Naive thymus-derived CD4-positive, alpha-beta T cell (primary cell): ENCODE measurements at regions not wholly inside any gene's neighbourhood (a gene's known extent, or its start where the extent isn't known, plus 50 kb on each side); places are given as distances from the start of the nearest gene placed in this dataset.
"Not testable (repeated sequence)": the region's sequence is repeated elsewhere in the genome, so short reads cannot be mapped to it uniquely, and the experiment has no call there.

Experiments used
- ATAC-seq: fragments of 150-1000 bp; cut with Tn5 transposase; 2 replicates; pipeline ENCODE4 v1.10.0; 2021; ENCODE audit warnings: mild to moderate bottlenecking, moderate library complexity
- CTCF ChIA-PET: fragments of 350-600 bp; sonication (Branson Sonifier 250); formaldehyde crosslinking; loops from one replicate; lab custom pipeline; 2021; ENCODE audit warnings: antibody characterized with exemption; lab: Charles Lee
- POLR2A ChIA-PET: fragments of 350-600 bp; sonication (Branson Sonifier 250); formaldehyde crosslinking; loops from one replicate; lab custom pipeline; 2021; ENCODE audit warnings: antibody characterized with exemption, inconsistent platforms; lab: Charles Lee
- DNase-seq, 9 donors: peaks; one replicate each; pipeline versions ENCODE4 v3.0.0 to v3.0.0-alpha.2; 2020 to 2022; ENCODE audit warnings: mixed read lengths in 1 of 9
- H3K27ac ChIP-seq: one replicate; pipeline ENCODE4 v1.7.0; 2013; ENCODE audit warnings: mild to moderate bottlenecking, low read depth, low read length, moderate library complexity
- H3K27me3 ChIP-seq, 2 donors: one replicate each; pipeline ENCODE4 v1.7.0; 2013; ENCODE audit warnings: low read length in 2 of 2, mild to moderate bottlenecking in 2 of 2, moderate library complexity in 2 of 2; ENCODE audit not compliant: control insufficient read depth in 2 of 2, insufficient read depth in 2 of 2
- H3K36me3 ChIP-seq, 3 experiments: 1 replicate in 2 of 3; 2 replicates in 1 of 3; pipeline ENCODE4 v1.7.0; 2013; ENCODE audit warnings: low read length in 3 of 3, mild to moderate bottlenecking in 3 of 3, moderate library complexity in 1 of 3; ENCODE audit not compliant: insufficient read depth in 3 of 3, control insufficient read depth in 2 of 3
- H3K4me1 ChIP-seq, 2 donors: one replicate each; pipeline ENCODE4 v1.7.0; 2013; ENCODE audit warnings: low read length in 2 of 2, mild to moderate bottlenecking in 2 of 2, moderate library complexity in 1 of 2; ENCODE audit not compliant: control insufficient read depth in 2 of 2, insufficient read depth in 2 of 2
- H3K4me3 ChIP-seq: 2 replicates; pipeline ENCODE4 v1.7.0; 2013; ENCODE audit warnings: mild to moderate bottlenecking, low read length
- H3K9me3 ChIP-seq, 3 experiments: 1 replicate in 2 of 3; 2 replicates in 1 of 3; pipeline ENCODE4 v1.7.0; 2013; ENCODE audit warnings: low read length in 3 of 3; ENCODE audit not compliant: control insufficient read depth in 2 of 3
- H3K27ac Mint-ChIP-seq, 9 donors: one replicate each; pipeline ENCODE4 v1.8.0; 2020 to 2022; ENCODE audit warnings: mixed read lengths in 9 of 9, mild to moderate bottlenecking in 8 of 9, moderate library complexity in 5 of 9, inconsistent platforms in 2 of 9
- H3K27me3 Mint-ChIP-seq, 5 donors: one replicate each; pipeline ENCODE4 v1.8.0; 2021 to 2022; ENCODE audit warnings: mixed read lengths in 5 of 5, mild to moderate bottlenecking in 1 of 5
- H3K36me3 Mint-ChIP-seq, 5 donors: one replicate each; pipeline ENCODE4 v1.8.0; 2020 to 2022; ENCODE audit warnings: mixed read lengths in 5 of 5, mild to moderate bottlenecking in 3 of 5, inconsistent platforms in 1 of 5
- H3K4me1 Mint-ChIP-seq, 7 donors: one replicate each; pipeline ENCODE4 v1.8.0; 2020 to 2022; ENCODE audit warnings: mixed read lengths in 7 of 7, mild to moderate bottlenecking in 3 of 7, inconsistent platforms in 1 of 7
- H3K4me3 Mint-ChIP-seq, 10 donors: one replicate each; pipeline ENCODE4 v1.8.0; 2020 to 2022; ENCODE audit warnings: mild to moderate bottlenecking in 10 of 10, mixed read lengths in 10 of 10, moderate library complexity in 6 of 10, inconsistent platforms in 2 of 10
- H3K9me3 Mint-ChIP-seq, 11 donors: one replicate each; pipeline ENCODE4 v1.8.0; 2020 to 2022; ENCODE audit warnings: mixed read lengths in 11 of 11, mild to moderate bottlenecking in 4 of 11, inconsistent platforms in 1 of 11, moderate library complexity in 1 of 11
- intact Hi-C, 2 donors: fragments of 100-400 bp; cut with micrococcal nuclease; formaldehyde crosslinking; loops; one replicate each; pipeline ENCODE4 v1.15.1; 2023

- no peak overlapping the region for H3K4me3 Mint-ChIP-seq
- intact Hi-C loops: loop anchor here in 1 of 2 donors (10.0 kb wide), 1 partner anchor 104 kb away; the partner anchor contains the start of gene GRK3
- Histone ChIP-seq H3K4me3 (no peak overlapping the region), H3K27ac (no peak overlapping the region), H3K36me3 (peaks cover 0 to 42% (median 11%) of the 10 kb centered on the region in 3 experiments), H3K9me3 (no peaks in the 10 kb centered on the region), H3K4me1 (no peaks in the 10 kb centered on the region), H3K27me3 (no peaks in the 10 kb centered on the region)
- ATAC-seq (no peak), DNase-seq (no peak)
- H3K4me1 Mint-ChIP-seq: peaks cover 0 to 18% (median 6%) of the 10 kb centered on the region in 7 donors
- H3K36me3 Mint-ChIP-seq: peaks cover 11 to 49% (median 25%) of the 10 kb centered on the region in 5 donors
- CTCF ChIA-PET: interaction anchor here (2.1 to 2.3 kb wide), 2 partner anchors 14 to 312 kb away, joined by 7 to 8 read pairs; no protein-coding TSS in a partner anchor
- POLR2A ChIA-PET: no interaction called here
- H3K27ac Mint-ChIP-seq: no peak overlapping the region
- no peaks in the 10 kb centered on the region for H3K27me3 Mint-ChIP-seq
- H3K9me3 Mint-ChIP-seq: peaks cover 0 to 2% (median 0%) of the 10 kb centered on the region in 11 donors
Measured at GRCh38 chr22:25461301-25461700, 103.2 kb upstream of the GRK3 start.

- not testable (repeated sequence) for H3K4me3 ChIP-seq, H3K27ac ChIP-seq, H3K4me3 Mint-ChIP-seq, H3K27me3 Mint-ChIP-seq, H3K27me3 ChIP-seq, H3K4me1 ChIP-seq, H3K9me3 Mint-ChIP-seq, H3K9me3 ChIP-seq
- POLR2A ChIA-PET: interaction anchor here (0.6 kb wide), 1 partner anchor 1153 kb away, joined by 5 read pairs; no protein-coding TSS in a partner anchor
- Mint-ChIP-seq H3K4me1 (peaks cover 0 to 16% (median 4%) of the 10 kb centered on the region in 7 donors), H3K27ac (peak overlapping the region in 5 of 9 donors; percentile 11 to 84 (median 28)), H3K36me3 (peaks cover 11 to 45% (median 23%) of the 10 kb centered on the region in 5 donors)
- CTCF ChIA-PET: interaction anchor here (0.6 to 2.3 kb wide), 9 partner anchors 15 to 869 kb away, joined by 3 to 15 read pairs (median 4); no protein-coding TSS in a partner anchor
- intact Hi-C loops: loop anchor here (1.0 to 10.0 kb wide), 4 partner anchors 102 to 316 kb away; partner anchors contain the start of gene GRK3 (in 1 of the 2)
- peak; percentile 97 for ATAC-seq
- H3K36me3 ChIP-seq: peaks cover 0 to 30% (median 11%) of the 10 kb centered on the region in 3 experiments
- peak; percentile 32 to 81 (median 65) for DNase-seq
Measured at GRCh38 chr22:25462474-25463346, 101.8 kb upstream of the GRK3 start.

- peaks cover 11 to 45% (median 23%) of the 10 kb centered on the region in 5 donors for H3K36me3 Mint-ChIP-seq
- peaks cover 0 to 30% (median 11%) of the 10 kb centered on the region in 3 experiments for H3K36me3 ChIP-seq
- not testable (repeated sequence) for H3K27ac ChIP-seq, ATAC-seq, H3K27ac Mint-ChIP-seq, H3K4me3 ChIP-seq, H3K9me3 Mint-ChIP-seq, H3K4me3 Mint-ChIP-seq, DNase-seq, H3K27me3 ChIP-seq, H3K9me3 ChIP-seq, H3K27me3 Mint-ChIP-seq, H3K4me1 ChIP-seq
- H3K4me1 Mint-ChIP-seq: peaks cover 0 to 16% (median 4%) of the 10 kb centered on the region in 7 donors
- intact Hi-C loops: loop anchor here in 1 of 2 donors (10.0 kb wide), 1 partner anchor 102 kb away; the partner anchor contains the start of gene GRK3
- ChIA-PET POLR2A (interaction anchor here (0.6 kb wide), 1 partner anchor 1153 kb away, joined by 5 read pairs; no protein-coding TSS in a partner anchor), CTCF (interaction anchor here (0.9 to 1.8 kb wide), 3 partner anchors 238 to 310 kb away, joined by 3 to 15 read pairs (median 4); no protein-coding TSS in a partner anchor)
Measured at GRCh38 chr22:25463347-25463628, 101.2 kb upstream of the GRK3 start.

GRCh38 chr22:25464326-25464725 lies 100.1 kb upstream of the GRK3 start:
- H3K27ac ChIP-seq, H3K9me3 Mint-ChIP-seq, H3K27me3 ChIP-seq, POLR2A ChIA-PET, H3K4me3 ChIP-seq, H3K27ac Mint-ChIP-seq, H3K9me3 ChIP-seq, H3K4me3 Mint-ChIP-seq, H3K4me1 ChIP-seq, DNase-seq, ATAC-seq, H3K27me3 Mint-ChIP-seq: not testable (repeated sequence)
- H3K4me1 Mint-ChIP-seq: peaks cover 0 to 16% (median 4%) of the 10 kb centered on the region in 7 donors
- intact Hi-C loops: loop anchor here in 1 of 2 donors (10.0 kb wide), 1 partner anchor 100 kb away; the partner anchor contains the start of gene GRK3
- peaks cover 11 to 34% (median 23%) of the 10 kb centered on the region in 5 donors for H3K36me3 Mint-ChIP-seq
- CTCF ChIA-PET: interaction anchor here (1.7 kb wide), 1 partner anchor 309 kb away, joined by 4 read pairs; no protein-coding TSS in a partner anchor
- peaks cover 0 to 21% (median 8%) of the 10 kb centered on the region in 3 experiments for H3K36me3 ChIP-seq

- CTCF ChIA-PET: no interaction called here
Measured at GRCh38 chr22:25465949-25466348, 98.5 kb upstream of the GRK3 start.

GRCh38 chr22:25472382-25472781 lies 92.1 kb upstream of the GRK3 start:
- CTCF ChIA-PET: no interaction called here
- no peaks in the 10 kb centered on the region for H3K36me3 ChIP-seq
- H3K4me1 ChIP-seq: no peaks in the 10 kb centered on the region
- no peaks in the 10 kb centered on the region for H3K27me3 ChIP-seq
- ATAC-seq (no peak), DNase-seq (no peak)
- H3K4me3 ChIP-seq: no peak overlapping the region
- no peak overlapping the region for H3K27ac ChIP-seq
- H3K36me3 Mint-ChIP-seq: peaks cover 3 to 27% (median 19%) of the 10 kb centered on the region in 5 donors
- intact Hi-C loops: no loop called here
- peaks cover 0 to 7% (median 0%) of the 10 kb centered on the region in 11 donors for H3K9me3 Mint-ChIP-seq
- peaks cover 0 to 9% (median 7%) of the 10 kb centered on the region in 7 donors for H3K4me1 Mint-ChIP-seq
- POLR2A ChIA-PET: no interaction called here
- peak overlapping the region in 1 of 9 donors; percentile 57 for H3K27ac Mint-ChIP-seq
- H3K4me3 Mint-ChIP-seq: no peak overlapping the region
- peaks cover 0 to 12% (median 0%) of the 10 kb centered on the region in 5 donors for H3K27me3 Mint-ChIP-seq
- no peaks in the 10 kb centered on the region for H3K9me3 ChIP-seq

More at GRCh38 chr22:25465949-25466348, 98.5 kb upstream of the GRK3 start:
- Mint-ChIP-seq H3K9me3 (peaks cover 0 to 2% (median 0%) of the 10 kb centered on the region in 11 donors), H3K4me3 (no peak overlapping the region), H3K4me1 (peaks cover 0 to 16% (median 4%) of the 10 kb centered on the region in 7 donors), H3K36me3 (peaks cover 5 to 22% (median 13%) of the 10 kb centered on the region in 5 donors), H3K27ac (peak overlapping the region in 1 of 9 donors; percentile 24), H3K27me3 (no peaks in the 10 kb centered on the region)
- no peak for ATAC-seq
- DNase-seq: no peak
- POLR2A ChIA-PET: no interaction called here
- Histone ChIP-seq H3K27me3 (no peaks in the 10 kb centered on the region), H3K9me3 (no peaks in the 10 kb centered on the region), H3K4me3 (no peak overlapping the region), H3K27ac (no peak overlapping the region), H3K36me3 (peaks cover 0 to 5% (median 0%) of the 10 kb centered on the region in 3 experiments), H3K4me1 (no peaks in the 10 kb centered on the region)
- intact Hi-C loops: loop anchor here in 1 of 2 donors (10.0 kb wide), 1 partner anchor 99 kb away; the partner anchor contains the start of gene GRK3
